GM12892 (cell line): ENCODE measurements at regions not wholly inside any gene's neighbourhood (a gene's known extent, or its start where the extent isn't known, plus 50 kb on each side); places are given as distances from the start of the nearest gene placed in this dataset.
"Not testable (repeated sequence)": the region's sequence is repeated elsewhere in the genome, so short reads cannot be mapped to it uniquely, and the experiment has no call there.

Experiments
- POLR2A ChIP-seq: IDR thresholded peaks from 2 replicates; pipeline ENCODE4 v1.6.1; 2011; ENCODE audit warnings: low read depth, low read length, control low read depth
- POLR2AphosphoS5 ChIP-seq: IDR thresholded peaks from 2 replicates; pipeline ENCODE4 v1.6.1; 2011; ENCODE audit warnings: low read depth, low read length, control low read depth
- TAF1 ChIP-seq: IDR thresholded peaks from 2 replicates; pipeline ENCODE4 v1.6.1; 2011; ENCODE audit warnings: low read depth, mild to moderate bottlenecking, control low read depth, low read length, borderline replicate concordance

DNA sequence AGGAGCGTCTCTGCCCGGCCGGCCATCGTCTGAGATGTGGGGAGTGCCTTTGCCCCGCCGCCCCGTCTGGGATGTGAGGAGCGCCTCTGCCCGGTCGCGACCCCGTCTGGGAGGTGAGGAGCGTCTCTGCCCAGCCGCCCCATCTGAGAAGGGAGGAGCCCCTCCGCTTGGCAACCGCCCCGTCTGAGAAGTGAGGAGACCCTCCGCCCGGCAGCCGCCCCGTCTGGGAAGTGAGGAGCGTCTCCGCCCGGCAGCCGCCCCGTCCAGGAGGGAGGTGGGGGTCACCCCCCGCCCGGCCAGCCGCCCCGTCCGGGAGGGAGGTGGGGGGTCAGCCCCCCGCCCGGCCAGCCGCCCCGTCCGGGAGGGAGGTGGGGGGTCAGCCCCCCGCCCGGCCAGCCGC is 432.7 kb downstream of the LIG4 start:
- not testable (repeated sequence) for TF ChIP-seq POLR2A, POLR2AphosphoS5, TAF1
